Gastrocnemius medialis (tissue), 4 donors: ENCODE measurements at regions not wholly inside any gene's neighbourhood (a gene's known extent, or its start where the extent isn't known, plus 50 kb on each side); places are given as distances from the start of the nearest gene placed in this dataset.

Experiments
- ATAC-seq, 2 donors: fragments of 150-250 bp; one replicate each; pipeline ENCODE4 v1.9.1; 2016
- DNase-seq, 2 donors: peaks; one replicate each; pipeline ENCODE4 v3.0.0-alpha.2; 2019
- H3K27ac ChIP-seq, 4 donors: fragments of 200-600 bp; sonication (generic); 1 replicate in 1 of 4; 2 replicates in 3 of 4; pipeline ENCODE4 v1.5.1; 2016 to 2018; ENCODE audit warnings: mild to moderate bottlenecking in 2 of 4, moderate library complexity in 1 of 4
- H3K27me3 ChIP-seq, 3 donors: fragments of 200-600 bp; sonication (generic) in 2 of 3; 1 replicate in 1 of 3; 2 replicates in 2 of 3; pipeline versions ENCODE4 v1.5.1 to v1.6.0; 2016 to 2019; ENCODE audit warnings: mild to moderate bottlenecking in 1 of 3, moderate library complexity in 1 of 3
- H3K36me3 ChIP-seq, 2 donors: fragments of 200-600 bp; sonication (generic) in 1 of 2; one replicate each; pipeline ENCODE4 v1.5.1; 2017 to 2018
- H3K4me1 ChIP-seq, 2 donors: fragments of 200-600 bp; sonication (generic) in 1 of 2; one replicate each; pipeline ENCODE4 v1.5.1; 2016 to 2017; ENCODE audit warnings: mild to moderate bottlenecking in 2 of 2
- H3K4me3 ChIP-seq, 4 donors: fragments of 200-600 bp; sonication (generic) in 3 of 4; 1 replicate in 1 of 4; 2 replicates in 3 of 4; pipeline ENCODE4 v1.5.1; 2016 to 2019; ENCODE audit warnings: mild to moderate bottlenecking in 2 of 4
- H3K9me3 ChIP-seq, 3 donors: fragments of 200-600 bp; sonication (generic) in 2 of 3; 1 replicate in 1 of 3; 2 replicates in 2 of 3; pipeline ENCODE4 v1.5.1; 2016 to 2019
- CTCF ChIP-seq, 5 experiments: fragments of 450-650 bp in 3 of 5; fragments of 200-600 bp in 2 of 5; sonication (generic) in 2 of 5; IDR thresholded peaks in 4 of 5; conservative IDR thresholded peaks in 1 of 5; 1 replicate in 4 of 5; 2 replicates in 1 of 5; pipeline ENCODE4 v1.5.1; 2016 to 2019; ENCODE audit warnings: antibody characterized with exemption in 5 of 5, mild to moderate bottlenecking in 3 of 5, moderate library complexity in 3 of 5
- POLR2A ChIP-seq, 2 donors: fragments of 450-650 bp; IDR thresholded peaks; one replicate each; pipeline ENCODE4 v1.6.1; 2017; ENCODE audit warnings: antibody characterized with exemption in 2 of 2, mild to moderate bottlenecking in 2 of 2, moderate library complexity in 2 of 2
- in situ Hi-C, 4 donors: fragments of 200-750 bp; cut with MboI; loops; one replicate each; pipeline versions ENCODE4 v1.15.0 to v1.8.0; 2017; ENCODE audit warnings: low sequenced_read_pairs in 4 of 4
- intact Hi-C: fragments of 100-400 bp; cut with DNase I; formaldehyde crosslinking; loops from one replicate; pipeline ENCODE4 v1.15.1; 2023; ENCODE audit warnings: low total_unique reads

- Histone ChIP-seq H3K36me3 (no peaks in the 10 kb centered on the region), H3K27ac (no peak overlapping the region), H3K4me3 (no peak overlapping the region), H3K4me1 (no peaks in the 10 kb centered on the region), H3K9me3 (no peaks in the 10 kb centered on the region), H3K27me3 (no peaks in the 10 kb centered on the region)
- intact Hi-C loops = no loop called here
- in situ Hi-C loops = loop anchor here in 3 of 4 donors (10.0 kb wide), 2 partner anchors 198 to 208 kb away; no protein-coding TSS in a partner anchor
- no peak for DNase-seq
- no peak for TF ChIP-seq CTCF (IDR thresholded peaks at IDR 0.05 in 4 of 5, conservative IDR thresholded peaks at IDR 0.05 in 1 of 5)
- TF ChIP-seq POLR2A (IDR thresholded peaks at IDR 0.05) = no peak
- no peak for ATAC-seq
These were observed 108.0 kb downstream of the PPM1A start for GRCh38 chr14:60356906-60357550.

GRCh38 chr14:60357551-60358149, 108.6 kb downstream of the PPM1A start:
- TF ChIP-seq CTCF (IDR thresholded peaks at IDR 0.05 in 4 of 5, conservative IDR thresholded peaks at IDR 0.05 in 1 of 5) (no peak), POLR2A (IDR thresholded peaks at IDR 0.05) (no peak)
- no peak overlapping the region for H3K27ac ChIP-seq
- H3K9me3 ChIP-seq = no peaks in the 10 kb centered on the region
- intact Hi-C loops (no loop called here), in situ Hi-C loops (loop anchor here in 3 of 4 donors (10.0 kb wide), 2 partner anchors 197 to 207 kb away; no protein-coding TSS in a partner anchor)
- no peaks in the 10 kb centered on the region for H3K4me1 ChIP-seq
- H3K36me3 ChIP-seq = no peaks in the 10 kb centered on the region
- no peak overlapping the region for H3K4me3 ChIP-seq
- DNase-seq = no peak
- no peaks in the 10 kb centered on the region for H3K27me3 ChIP-seq
- no peak for ATAC-seq

GRCh38 chr14:60363275-60363674, 114.3 kb downstream of the PPM1A start:
- Histone ChIP-seq H3K9me3 (no peaks in the 10 kb centered on the region), H3K27ac (no peak overlapping the region), H3K4me3 (no peak overlapping the region), H3K4me1 (no peaks in the 10 kb centered on the region), H3K36me3 (no peaks in the 10 kb centered on the region), H3K27me3 (no peaks in the 10 kb centered on the region)
- no peak for ATAC-seq
- intact Hi-C loops (no loop called here), in situ Hi-C loops (no loop called here)
- DNase-seq = no peak
- no peak for TF ChIP-seq POLR2A (IDR thresholded peaks at IDR 0.05)
- no peak for TF ChIP-seq CTCF (IDR thresholded peaks at IDR 0.05 in 4 of 5, conservative IDR thresholded peaks at IDR 0.05 in 1 of 5)

- no peak for ATAC-seq
- Histone ChIP-seq H3K9me3 (no peaks in the 10 kb centered on the region), H3K4me1 (no peaks in the 10 kb centered on the region), H3K36me3 (no peaks in the 10 kb centered on the region), H3K27me3 (no peaks in the 10 kb centered on the region), H3K4me3 (no peak overlapping the region), H3K27ac (no peak overlapping the region)
- TF ChIP-seq POLR2A (IDR thresholded peaks at IDR 0.05) (no peak), CTCF (IDR thresholded peaks at IDR 0.05 in 4 of 5, conservative IDR thresholded peaks at IDR 0.05 in 1 of 5) (no peak)
- in situ Hi-C loops (no loop called here), intact Hi-C loops (no loop called here)
- no peak for DNase-seq
These were observed 114.7 kb downstream of the PPM1A start for GRCh38 chr14:60363687-60364086.
